ENCODE measurements at regions not wholly inside any gene's neighbourhood (a gene's known extent, or its start where the extent isn't known, plus 50 kb on each side); places are given as distances from the start of the nearest gene placed in this dataset.

DNA sequence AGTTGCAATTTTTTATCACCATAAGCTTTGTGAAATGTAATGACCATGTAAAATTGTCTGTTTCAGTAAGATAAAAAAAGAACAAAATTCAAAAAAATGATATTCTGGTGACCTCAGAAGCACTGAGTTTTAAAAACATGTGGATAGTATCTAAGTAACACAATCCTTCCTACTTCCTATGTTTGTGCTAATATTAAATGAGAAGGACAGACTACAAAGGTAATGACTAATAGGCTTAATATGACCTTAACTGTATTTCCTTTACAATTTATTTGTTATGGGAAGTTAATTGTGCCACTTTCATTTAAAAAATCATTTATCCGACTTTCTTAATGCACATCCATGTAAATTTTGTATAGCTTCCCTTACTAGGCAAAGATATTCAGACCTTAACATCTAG, 1030.4 kb upstream of the ATXN8OS start:
- H3K9me3 ChIP-seq (ENCODE audit: control insufficient read depth, insufficient read depth, low read length): no peaks in the 10 kb centered on the region
- peaks cover 8 to 14% of the 10 kb centered on the region in 2 donors for H3K9me3 Mint-ChIP-seq
- H3K36me3 ChIP-seq (ENCODE audit: control insufficient read depth, insufficient read depth, low read length): no peaks in the 10 kb centered on the region
- H3K36me3 Mint-ChIP-seq: no peaks in the 10 kb centered on the region
- no peak overlapping the region for H3K27ac Mint-ChIP-seq
- H3K27me3 Mint-ChIP-seq (ENCODE audit: low read depth in 2 of 2): no peaks in the 10 kb centered on the region
- no peak for ATAC-seq
- no peak overlapping the region for H3K4me3 Mint-ChIP-seq
- no peak overlapping the region for H3K4me3 ChIP-seq (ENCODE audit: low read length)
- H3K27me3 ChIP-seq (ENCODE audit: control insufficient read depth, insufficient read depth, low read length): no peaks in the 10 kb centered on the region
- no CpG with 5 or more reads among the region's 1 CpG for WGBS (ENCODE audit: insufficient coverage)
- no peaks in the 10 kb centered on the region for H3K4me1 ChIP-seq (ENCODE audit: control insufficient read depth, insufficient read depth, low read length)
- TF ChIP-seq, protein P1, sequence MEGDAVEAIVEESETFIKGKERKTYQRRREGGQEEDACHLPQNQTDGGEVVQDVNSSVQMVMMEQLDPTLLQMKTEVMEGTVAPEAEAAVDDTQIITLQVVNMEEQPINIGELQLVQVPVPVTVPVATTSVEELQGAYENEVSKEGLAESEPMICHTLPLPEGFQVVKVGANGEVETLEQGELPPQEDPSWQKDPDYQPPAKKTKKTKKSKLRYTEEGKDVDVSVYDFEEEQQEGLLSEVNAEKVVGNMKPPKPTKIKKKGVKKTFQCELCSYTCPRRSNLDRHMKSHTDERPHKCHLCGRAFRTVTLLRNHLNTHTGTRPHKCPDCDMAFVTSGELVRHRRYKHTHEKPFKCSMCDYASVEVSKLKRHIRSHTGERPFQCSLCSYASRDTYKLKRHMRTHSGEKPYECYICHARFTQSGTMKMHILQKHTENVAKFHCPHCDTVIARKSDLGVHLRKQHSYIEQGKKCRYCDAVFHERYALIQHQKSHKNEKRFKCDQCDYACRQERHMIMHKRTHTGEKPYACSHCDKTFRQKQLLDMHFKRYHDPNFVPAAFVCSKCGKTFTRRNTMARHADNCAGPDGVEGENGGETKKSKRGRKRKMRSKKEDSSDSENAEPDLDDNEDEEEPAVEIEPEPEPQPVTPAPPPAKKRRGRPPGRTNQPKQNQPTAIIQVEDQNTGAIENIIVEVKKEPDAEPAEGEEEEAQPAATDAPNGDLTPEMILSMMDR (IDR thresholded peaks at IDR 0.05): no peak
- no peaks in the 10 kb centered on the region for H3K4me1 Mint-ChIP-seq
- intact Hi-C loops (cut with micrococcal nuclease): no loop called here
- H3K27ac ChIP-seq (ENCODE audit: low read length): no peak overlapping the region
- no peak for DNase-seq

DNA sequence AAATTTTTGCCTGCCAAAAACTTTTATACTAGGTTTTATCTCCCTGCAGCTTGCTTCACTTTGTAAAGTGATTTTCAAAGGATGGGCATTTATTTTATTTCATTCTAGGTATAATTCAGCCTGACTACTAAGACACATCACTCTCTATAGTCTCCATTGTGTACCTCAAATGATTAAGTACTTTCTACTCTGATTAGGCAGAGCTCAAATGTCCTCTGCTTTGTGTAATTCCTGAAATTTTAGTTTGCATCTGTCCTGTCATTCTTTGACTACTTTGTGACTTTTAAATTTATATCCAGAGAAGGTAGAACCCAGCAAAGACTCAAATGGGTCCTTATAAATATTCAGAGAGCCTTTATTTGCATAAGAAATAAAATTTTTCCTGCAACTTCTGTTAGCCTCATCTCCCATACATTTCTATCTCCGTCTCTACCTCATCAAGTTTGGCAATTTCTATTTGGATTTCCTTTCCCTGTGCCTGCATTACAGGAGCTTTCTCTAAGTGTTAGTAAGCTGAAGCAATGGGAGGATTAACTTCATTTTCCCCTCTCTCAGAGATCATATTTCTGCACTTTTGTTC, 1038.0 kb upstream of the ATXN8OS start:
- intact Hi-C loops (cut with micrococcal nuclease): no loop called here
- H3K27ac ChIP-seq (ENCODE audit: low read length): no peak overlapping the region
- no peak overlapping the region for H3K4me3 ChIP-seq (ENCODE audit: low read length)
- ATAC-seq (no peak), DNase-seq (no peak)
- no peaks in the 10 kb centered on the region for H3K27me3 Mint-ChIP-seq (ENCODE audit: low read depth in 2 of 2)
- no peaks in the 10 kb centered on the region for H3K36me3 ChIP-seq (ENCODE audit: control insufficient read depth, insufficient read depth, low read length)
- TF ChIP-seq, protein P1 (IDR thresholded peaks at IDR 0.05): no peak
- H3K9me3 Mint-ChIP-seq: peaks cover 6 to 17% of the 10 kb centered on the region in 2 donors
- H3K27ac Mint-ChIP-seq: no peak overlapping the region
- H3K4me3 Mint-ChIP-seq: no peak overlapping the region
- no peaks in the 10 kb centered on the region for H3K9me3 ChIP-seq (ENCODE audit: control insufficient read depth, insufficient read depth, low read length)
- no peaks in the 10 kb centered on the region for H3K27me3 ChIP-seq (ENCODE audit: control insufficient read depth, insufficient read depth, low read length)
- WGBS (ENCODE audit: insufficient coverage): no CpG with 5 or more reads among the region's 1 CpG
- no peaks in the 10 kb centered on the region for H3K4me1 ChIP-seq (ENCODE audit: control insufficient read depth, insufficient read depth, low read length)
- peaks cover 7% of the 10 kb centered on the region for H3K36me3 Mint-ChIP-seq
- no peaks in the 10 kb centered on the region for H3K4me1 Mint-ChIP-seq

DNA sequence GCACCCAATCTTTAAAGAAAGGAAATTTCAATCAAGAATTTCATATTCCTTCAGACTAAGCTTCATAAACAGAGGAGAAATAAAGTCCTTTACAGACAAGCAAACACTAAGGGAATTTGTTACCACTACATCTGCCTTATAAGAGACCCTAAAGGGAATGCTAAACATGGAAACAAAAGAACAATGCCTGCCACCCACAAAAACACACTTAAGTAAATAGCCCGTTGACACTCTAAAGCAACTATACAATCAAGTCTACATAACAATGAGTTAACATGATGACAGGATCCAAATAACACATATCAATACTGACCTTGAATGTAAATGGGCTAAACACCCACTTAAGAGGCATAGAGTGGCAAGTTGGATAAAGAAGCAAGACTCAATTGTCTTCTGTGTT, 1056.9 kb upstream of the ATXN8OS start:
- Mint-ChIP-seq H3K27me3 (ENCODE audit: low read depth in 2 of 2) (no peaks in the 10 kb centered on the region), H3K27ac (no peak overlapping the region), H3K4me1 (no peaks in the 10 kb centered on the region), H3K9me3 (peaks cover 16 to 24% of the 10 kb centered on the region in 2 donors), H3K36me3 (peaks cover 14% of the 10 kb centered on the region), H3K4me3 (no peak overlapping the region)
- Histone ChIP-seq H3K27me3 (ENCODE audit: control insufficient read depth, insufficient read depth, low read length) (no peaks in the 10 kb centered on the region), H3K4me3 (ENCODE audit: low read length) (no peak overlapping the region), H3K4me1 (ENCODE audit: control insufficient read depth, insufficient read depth, low read length) (no peaks in the 10 kb centered on the region), H3K9me3 (ENCODE audit: control insufficient read depth, insufficient read depth, low read length) (no peaks in the 10 kb centered on the region), H3K36me3 (ENCODE audit: control insufficient read depth, insufficient read depth, low read length) (no peaks in the 10 kb centered on the region), H3K27ac (ENCODE audit: low read length) (no peak overlapping the region)
- 64% methylated on average over 1 of the region's 1 CpG for WGBS (ENCODE audit: insufficient coverage)
- no peak for DNase-seq
- ATAC-seq: no peak
- intact Hi-C loops (cut with micrococcal nuclease): no loop called here
- TF ChIP-seq, protein P1 (IDR thresholded peaks at IDR 0.05): no peak

DNA sequence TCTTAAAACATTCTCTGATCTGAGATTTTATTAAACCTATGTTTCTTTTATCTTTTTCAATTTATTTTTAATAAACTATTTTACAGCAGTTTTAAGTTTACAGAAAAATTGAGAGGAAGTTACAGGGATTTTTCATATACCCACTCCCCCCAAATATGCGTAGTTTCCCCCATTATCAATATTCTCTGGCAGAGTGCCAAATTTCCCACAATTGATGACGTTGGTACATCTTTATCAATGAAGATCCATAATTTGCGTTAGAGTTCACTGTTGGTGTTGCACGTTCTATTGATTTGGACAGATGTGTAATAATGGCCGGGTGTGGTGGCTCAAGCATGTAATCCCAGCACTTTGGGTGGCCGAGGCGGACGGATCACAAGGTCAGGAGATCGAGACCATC, 1063.0 kb upstream of the ATXN8OS start:
- Mint-ChIP-seq H3K4me3 (no peak overlapping the region), H3K9me3 (peaks cover 18 to 30% of the 10 kb centered on the region in 2 donors), H3K27ac (no peak overlapping the region), H3K36me3 (peaks cover 16% of the 10 kb centered on the region), H3K4me1 (no peaks in the 10 kb centered on the region), H3K27me3 (ENCODE audit: low read depth in 2 of 2) (no peaks in the 10 kb centered on the region)
- Histone ChIP-seq H3K27me3 (ENCODE audit: control insufficient read depth, insufficient read depth, low read length) (no peaks in the 10 kb centered on the region), H3K36me3 (ENCODE audit: control insufficient read depth, insufficient read depth, low read length) (no peaks in the 10 kb centered on the region), H3K4me3 (ENCODE audit: low read length) (no peak overlapping the region), H3K4me1 (ENCODE audit: control insufficient read depth, insufficient read depth, low read length) (no peaks in the 10 kb centered on the region), H3K27ac (ENCODE audit: low read length) (no peak overlapping the region), H3K9me3 (ENCODE audit: control insufficient read depth, insufficient read depth, low read length) (peaks cover 6% of the 10 kb centered on the region)
- ATAC-seq (no peak), DNase-seq (no peak)
- TF ChIP-seq, protein P1 (IDR thresholded peaks at IDR 0.05): no peak
- intact Hi-C loops (cut with micrococcal nuclease): no loop called here
- 94% methylated on average over 9 of the region's 9 CpGs for WGBS (ENCODE audit: insufficient coverage)

Data from natural killer cell (primary cell).